Adrenal gland (tissue), 9 donors: ENCODE measurements at regions not wholly inside any gene's neighbourhood (a gene's known extent, or its start where the extent isn't known, plus 50 kb on each side); places are given as distances from the start of the nearest gene placed in this dataset.

Experiments used
- DNase-seq, 7 donors: peaks; one replicate each; pipeline ENCODE4 v3.0.0-alpha.2; 2019 to 2020
- H3K27ac ChIP-seq, 5 donors: fragments of 200-600 bp; sonication (generic) in 4 of 5; 1 replicate in 3 of 5; 2 replicates in 2 of 5; pipeline versions ENCODE4 v1.5.1 to v1.8.0; 2016 to 2020; ENCODE audit warnings: mild to moderate bottlenecking in 1 of 5
- H3K27me3 ChIP-seq: fragments of 200-600 bp; 2 replicates; pipeline ENCODE4 v1.8.0; 2021
- H3K36me3 ChIP-seq, 2 donors: fragments of 200-600 bp; replicated peaks in 1 of 2; 1 replicate in 1 of 2; 2 replicates in 1 of 2; pipeline versions ENCODE4 v1.5.1 to v1.8.0; 2018 to 2022
- H3K4me1 ChIP-seq, 2 donors: fragments of 200-600 bp; replicated peaks in 1 of 2; 1 replicate in 1 of 2; 2 replicates in 1 of 2; pipeline versions ENCODE4 v1.5.1 to v1.8.0; 2018 to 2021
- H3K4me3 ChIP-seq, 4 donors: fragments of 200-600 bp; sonication (generic) in 3 of 4; one replicate each; pipeline ENCODE4 v1.5.1; 2016 to 2018
- H3K9me3 ChIP-seq, 3 donors: fragments of 200-600 bp; sonication (generic) in 1 of 3; replicated peaks in 1 of 3; 1 replicate in 2 of 3; 2 replicates in 1 of 3; pipeline versions ENCODE4 v1.5.1 to v1.8.0; 2016 to 2021
- POLR2A ChIP-seq, 2 donors: fragments of 450-650 bp; IDR thresholded peaks; one replicate each; pipeline ENCODE4 v1.6.1; 2017; ENCODE audit warnings: antibody characterized with exemption in 2 of 2, mild to moderate bottlenecking in 2 of 2, moderate library complexity in 1 of 2
- WGBS, 4 donors: extraction: QIAGEN DNeasy Blood & Tissue Kit in 2 of 4; methylation state at CpG; one replicate each; pipeline versions ENCODE4 v1.1.5 to v1.1.7; 2013 to 2017; 5-methylcytosine and 5-hydroxymethylcytosine counted together
- intact Hi-C, 2 donors: fragments of 100-400 bp; cut with DNase I; formaldehyde crosslinking; loops; one replicate each; pipeline versions ENCODE4 v1.14.1 to v1.15.0; 2022 to 2023
- TF ChIP-seq, protein P1 (sequence below), 6 experiments: fragments of 450-650 bp in 4 of 6; fragments of 200-600 bp in 2 of 6; sonication (generic) in 1 of 6; IDR thresholded peaks; 1 replicate in 5 of 6; 2 replicates in 1 of 6; pipeline versions ENCODE4 v1.5.1 to v1.8.0; 2016 to 2021; ENCODE audit warnings: antibody characterized with exemption in 6 of 6, mild to moderate bottlenecking in 2 of 6, moderate library complexity in 1 of 6
- donor health status: healthy with polysubstance abuse.
- donor health status: Bipolar disorder and iron deficiency.
- donor health status: DM: yes; HTN: yes; CAD: no.
- donor health status: DM: no; HTN: no; CAD: no.
- donor health status: DM: no; HTN: no; CAD: no.

DNA sequence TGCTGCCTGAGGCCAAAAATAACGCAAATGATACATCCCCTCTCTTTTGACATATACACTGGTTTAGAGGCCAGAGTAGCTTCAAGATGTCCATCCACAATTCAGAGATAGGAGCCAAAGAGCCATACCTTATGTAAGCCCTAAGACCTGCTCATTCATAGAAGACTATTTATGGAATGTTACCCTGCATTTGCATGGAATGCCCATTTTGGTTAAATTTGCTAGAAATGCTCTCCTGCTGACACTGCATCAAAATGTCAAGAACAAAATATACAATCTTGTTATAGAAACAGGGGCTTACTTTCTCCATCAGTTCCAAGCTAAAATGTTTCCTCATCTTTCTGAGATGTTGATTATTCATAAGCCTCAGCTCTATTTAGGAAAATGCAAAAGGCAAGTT is 183.3 kb upstream of the CDKN3 start:
- Histone ChIP-seq H3K36me3 (no peaks in the 10 kb centered on the region), H3K9me3 (no peaks in the 10 kb centered on the region), H3K4me1 (no peaks in the 10 kb centered on the region), H3K27me3 (no peaks in the 10 kb centered on the region), H3K27ac (no peak overlapping the region), H3K4me3 (no peak overlapping the region)
- no peak for DNase-seq
- TF ChIP-seq, protein P1, sequence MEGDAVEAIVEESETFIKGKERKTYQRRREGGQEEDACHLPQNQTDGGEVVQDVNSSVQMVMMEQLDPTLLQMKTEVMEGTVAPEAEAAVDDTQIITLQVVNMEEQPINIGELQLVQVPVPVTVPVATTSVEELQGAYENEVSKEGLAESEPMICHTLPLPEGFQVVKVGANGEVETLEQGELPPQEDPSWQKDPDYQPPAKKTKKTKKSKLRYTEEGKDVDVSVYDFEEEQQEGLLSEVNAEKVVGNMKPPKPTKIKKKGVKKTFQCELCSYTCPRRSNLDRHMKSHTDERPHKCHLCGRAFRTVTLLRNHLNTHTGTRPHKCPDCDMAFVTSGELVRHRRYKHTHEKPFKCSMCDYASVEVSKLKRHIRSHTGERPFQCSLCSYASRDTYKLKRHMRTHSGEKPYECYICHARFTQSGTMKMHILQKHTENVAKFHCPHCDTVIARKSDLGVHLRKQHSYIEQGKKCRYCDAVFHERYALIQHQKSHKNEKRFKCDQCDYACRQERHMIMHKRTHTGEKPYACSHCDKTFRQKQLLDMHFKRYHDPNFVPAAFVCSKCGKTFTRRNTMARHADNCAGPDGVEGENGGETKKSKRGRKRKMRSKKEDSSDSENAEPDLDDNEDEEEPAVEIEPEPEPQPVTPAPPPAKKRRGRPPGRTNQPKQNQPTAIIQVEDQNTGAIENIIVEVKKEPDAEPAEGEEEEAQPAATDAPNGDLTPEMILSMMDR (IDR thresholded peaks at IDR 0.05), result no peak
- TF ChIP-seq POLR2A (IDR thresholded peaks at IDR 0.05), result no peak
- 78 to 89% (median 83%) methylated on average over 1 of the region's 1 CpG for WGBS, 4 donors
- intact Hi-C loops, result no loop called here

DNA sequence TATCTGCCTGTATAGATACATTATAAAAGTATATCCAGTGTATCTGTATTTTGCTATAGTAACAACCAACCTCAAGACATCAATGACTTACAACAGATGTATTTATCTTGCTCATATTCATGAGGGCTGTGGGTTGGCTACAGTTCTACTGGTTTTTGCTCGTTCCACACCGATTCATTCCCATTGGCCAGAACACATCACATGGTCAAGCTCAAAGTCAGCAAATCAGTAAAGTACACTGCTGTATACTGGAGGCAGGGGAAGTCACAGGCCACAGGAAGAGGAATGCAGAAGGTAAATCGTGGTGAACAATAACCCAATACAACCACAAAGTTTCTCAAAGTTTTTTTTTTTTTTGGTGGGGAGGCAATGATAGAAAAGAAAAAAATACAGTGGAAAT is 180.0 kb upstream of the CDKN3 start:
- TF ChIP-seq, protein P1 (IDR thresholded peaks at IDR 0.05), result no peak
- TF ChIP-seq POLR2A (IDR thresholded peaks at IDR 0.05), result no peak
- H3K4me1 ChIP-seq, result no peaks in the 10 kb centered on the region
- intact Hi-C loops, result no loop called here
- H3K9me3 ChIP-seq, result no peaks in the 10 kb centered on the region
- WGBS, 4 donors, result 77 to 83% (median 79%) methylated on average over 3 of the region's 3 CpGs
- H3K27me3 ChIP-seq, result peaks cover 22% of the 10 kb centered on the region
- H3K27ac ChIP-seq, result no peak overlapping the region
- H3K36me3 ChIP-seq, result no peaks in the 10 kb centered on the region
- no peak for DNase-seq
- H3K4me3 ChIP-seq, result no peak overlapping the region

DNA sequence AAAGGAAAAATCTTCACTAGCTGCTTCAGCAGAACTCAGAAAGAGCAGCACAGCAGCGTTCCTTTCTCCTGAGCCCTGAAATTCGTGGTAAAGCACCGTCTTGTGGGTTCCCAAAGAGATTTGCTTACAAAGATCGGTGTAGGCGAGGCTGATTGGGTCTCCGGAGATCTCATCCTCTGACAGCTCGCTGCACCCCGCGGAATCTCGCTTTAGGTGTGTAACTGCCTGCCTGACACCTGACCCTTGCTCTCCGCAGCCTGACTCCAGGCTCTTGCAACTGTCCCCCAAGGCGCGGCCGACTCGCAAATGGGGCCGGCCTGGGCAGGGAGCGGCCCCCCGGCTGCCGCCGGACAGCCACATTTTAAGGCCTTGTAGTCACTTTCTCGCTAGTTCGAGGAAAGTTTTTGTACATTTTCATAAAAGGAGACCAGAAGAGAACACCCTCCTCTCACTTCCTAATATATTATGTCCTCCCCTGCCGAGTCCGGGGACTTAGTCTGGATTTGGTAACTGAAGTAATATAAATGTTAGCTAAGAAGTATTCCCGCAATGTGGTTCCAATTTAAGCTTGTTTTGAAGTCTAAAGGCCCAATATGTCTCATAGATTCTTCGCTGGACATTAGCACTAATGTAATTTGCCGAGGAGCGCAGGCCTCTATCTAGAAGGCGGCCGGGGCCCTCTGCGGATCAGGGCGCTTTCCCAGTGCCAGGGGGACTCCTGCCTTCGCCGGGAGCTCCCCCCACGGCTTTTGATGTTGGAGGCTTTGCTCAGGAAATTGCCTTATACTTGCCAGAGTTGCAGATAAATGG is 177.3 kb upstream of the CDKN3 start:
- Histone ChIP-seq H3K4me3 (no peak overlapping the region), H3K9me3 (no peaks in the 10 kb centered on the region), H3K27ac (no peak overlapping the region), H3K36me3 (no peaks in the 10 kb centered on the region), H3K4me1 (no peaks in the 10 kb centered on the region), H3K27me3 (peaks cover 30% of the 10 kb centered on the region)
- DNase-seq, result no peak
- 63 to 78% (median 68%) methylated on average over 33 to 35 of the region's 35 CpGs for WGBS, 4 donors
- TF ChIP-seq, protein P1 (IDR thresholded peaks at IDR 0.05), result no peak
- TF ChIP-seq POLR2A (IDR thresholded peaks at IDR 0.05), result no peak
- intact Hi-C loops, result no loop called here

DNA sequence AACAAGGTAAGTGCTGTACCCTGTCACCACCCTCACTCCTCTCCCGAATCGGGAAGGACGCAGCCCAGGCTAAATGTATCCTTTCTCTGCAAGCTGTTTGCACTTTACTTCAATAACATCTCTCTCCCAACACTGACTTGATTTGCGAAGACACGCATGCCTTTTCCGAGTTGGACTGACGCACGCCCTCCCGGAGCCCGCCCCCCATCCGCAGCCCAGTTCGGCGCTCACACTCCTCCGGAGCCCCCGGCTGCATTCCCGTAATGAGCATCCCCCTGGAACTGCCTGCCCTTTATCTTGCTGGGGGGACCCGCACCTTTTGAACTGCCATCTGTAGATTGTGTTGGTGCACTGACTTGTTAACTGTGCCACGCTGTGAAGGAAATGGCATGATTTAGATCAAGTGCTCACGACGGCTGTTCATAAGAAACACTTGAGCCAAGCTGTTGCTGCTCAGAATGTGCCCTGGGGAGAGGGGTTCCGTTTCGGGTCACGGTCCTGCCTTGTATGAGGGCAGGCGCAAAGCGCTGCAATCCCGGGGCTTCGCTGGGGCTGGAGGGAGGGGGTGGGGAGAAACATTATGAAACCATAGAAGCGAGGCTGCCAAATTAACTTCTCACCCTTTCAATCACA is 176.6 kb upstream of the CDKN3 start:
- intact Hi-C loops, result no loop called here
- H3K36me3 ChIP-seq, result no peaks in the 10 kb centered on the region
- TF ChIP-seq, protein P1 (IDR thresholded peaks at IDR 0.05), result no peak
- no peak for TF ChIP-seq POLR2A (IDR thresholded peaks at IDR 0.05)
- WGBS, 4 donors, result 27 to 45% (median 38%) methylated on average over 26 to 28 of the region's 28 CpGs
- H3K4me3 ChIP-seq, result peak overlapping the region in 1 of 4 donors; percentile 19
- no peak overlapping the region for H3K27ac ChIP-seq
- DNase-seq, result no peak
- no peaks in the 10 kb centered on the region for H3K9me3 ChIP-seq
- peaks cover 30% of the 10 kb centered on the region for H3K27me3 ChIP-seq
- no peaks in the 10 kb centered on the region for H3K4me1 ChIP-seq
